Vagina (tissue), 2 donors: ENCODE measurements at regions not wholly inside any gene's neighbourhood (a gene's known extent, or its start where the extent isn't known, plus 50 kb on each side); places are given as distances from the start of the nearest gene placed in this dataset.

Source experiments
- POLR2A ChIP-seq, 2 donors: fragments of 450-650 bp; IDR thresholded peaks; one replicate each; pipeline ENCODE4 v1.6.1; 2017; ENCODE audit warnings: antibody characterized with exemption in 2 of 2, mild to moderate bottlenecking in 2 of 2, moderate library complexity in 2 of 2
- TF ChIP-seq, protein P1 (sequence below), 3 experiments: fragments of 450-650 bp in 2 of 3; fragments of 200-600 bp in 1 of 3; sonication (generic) in 1 of 3; IDR thresholded peaks; one replicate each; pipeline ENCODE4 v1.5.1; 2017 to 2019; ENCODE audit warnings: antibody characterized with exemption in 3 of 3, mild to moderate bottlenecking in 2 of 3, moderate library complexity in 2 of 3

DNA sequence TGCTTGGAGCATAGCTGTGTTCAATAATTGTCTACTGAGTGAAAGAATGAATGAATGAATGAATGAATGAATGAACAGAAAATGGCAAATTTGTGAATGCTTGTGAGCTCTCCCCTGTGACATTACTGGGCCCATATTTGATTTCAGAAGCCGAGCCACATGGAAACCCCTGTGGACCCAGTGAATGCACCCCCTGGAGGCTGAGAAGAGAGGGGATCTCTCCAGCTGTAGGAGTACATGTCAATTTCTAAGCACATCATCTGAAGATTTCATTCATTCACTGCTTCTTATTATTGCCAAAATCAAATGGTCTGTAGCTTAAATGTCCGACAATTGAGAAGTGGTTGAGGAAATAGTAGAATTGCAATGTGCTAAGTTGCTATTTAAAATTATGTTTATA, 58.3 kb upstream of the DOCK1 start:
- TF ChIP-seq POLR2A (IDR thresholded peaks at IDR 0.05): no peak
- TF ChIP-seq, protein P1, sequence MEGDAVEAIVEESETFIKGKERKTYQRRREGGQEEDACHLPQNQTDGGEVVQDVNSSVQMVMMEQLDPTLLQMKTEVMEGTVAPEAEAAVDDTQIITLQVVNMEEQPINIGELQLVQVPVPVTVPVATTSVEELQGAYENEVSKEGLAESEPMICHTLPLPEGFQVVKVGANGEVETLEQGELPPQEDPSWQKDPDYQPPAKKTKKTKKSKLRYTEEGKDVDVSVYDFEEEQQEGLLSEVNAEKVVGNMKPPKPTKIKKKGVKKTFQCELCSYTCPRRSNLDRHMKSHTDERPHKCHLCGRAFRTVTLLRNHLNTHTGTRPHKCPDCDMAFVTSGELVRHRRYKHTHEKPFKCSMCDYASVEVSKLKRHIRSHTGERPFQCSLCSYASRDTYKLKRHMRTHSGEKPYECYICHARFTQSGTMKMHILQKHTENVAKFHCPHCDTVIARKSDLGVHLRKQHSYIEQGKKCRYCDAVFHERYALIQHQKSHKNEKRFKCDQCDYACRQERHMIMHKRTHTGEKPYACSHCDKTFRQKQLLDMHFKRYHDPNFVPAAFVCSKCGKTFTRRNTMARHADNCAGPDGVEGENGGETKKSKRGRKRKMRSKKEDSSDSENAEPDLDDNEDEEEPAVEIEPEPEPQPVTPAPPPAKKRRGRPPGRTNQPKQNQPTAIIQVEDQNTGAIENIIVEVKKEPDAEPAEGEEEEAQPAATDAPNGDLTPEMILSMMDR (IDR thresholded peaks at IDR 0.05): no peak
